GM18520 (cell line): ENCODE measurements at regions not wholly inside any gene's neighbourhood (a gene's known extent, or its start where the extent isn't known, plus 50 kb on each side); places are given as distances from the start of the nearest gene placed in this dataset.
A peak's percentile ranks its signal among the peaks of the same experiment; 100 is the strongest.
"Not testable (repeated sequence)": the region's sequence is repeated elsewhere in the genome, so short reads cannot be mapped to it uniquely, and the experiment has no call there.

Source experiments
- ATAC-seq: cut with Tn5 transposase; IDR thresholded peaks from one replicate; pipeline ENCODE4 v1.9.1; 2021; ENCODE audit not compliant: unreplicated experiment

GRCh38 chr1:120465900-120466299, 51.1 kb downstream of the NBPF8 start:
- not testable (repeated sequence) for ATAC-seq

DNA sequence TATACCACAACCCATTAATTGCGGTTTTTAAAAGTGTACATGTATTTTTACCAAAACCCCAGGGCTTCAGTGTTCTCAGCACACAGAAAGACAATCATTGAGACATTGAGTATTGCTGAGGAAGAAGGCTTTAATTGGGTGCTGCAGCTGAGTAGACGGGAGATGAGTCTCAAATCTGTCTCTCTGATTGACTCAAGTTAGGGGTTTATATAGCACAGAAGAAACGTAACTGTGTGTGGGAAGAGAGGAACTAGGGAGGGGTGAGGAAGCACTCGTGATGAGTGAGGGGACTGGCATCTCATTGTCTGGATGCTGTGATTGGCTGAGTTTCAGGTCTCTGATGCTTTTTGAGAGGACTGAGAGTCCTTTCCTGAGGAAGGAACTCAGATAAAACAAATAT, 62.8 kb downstream of the NBPF8 start:
- ATAC-seq, result not testable (repeated sequence)

DNA sequence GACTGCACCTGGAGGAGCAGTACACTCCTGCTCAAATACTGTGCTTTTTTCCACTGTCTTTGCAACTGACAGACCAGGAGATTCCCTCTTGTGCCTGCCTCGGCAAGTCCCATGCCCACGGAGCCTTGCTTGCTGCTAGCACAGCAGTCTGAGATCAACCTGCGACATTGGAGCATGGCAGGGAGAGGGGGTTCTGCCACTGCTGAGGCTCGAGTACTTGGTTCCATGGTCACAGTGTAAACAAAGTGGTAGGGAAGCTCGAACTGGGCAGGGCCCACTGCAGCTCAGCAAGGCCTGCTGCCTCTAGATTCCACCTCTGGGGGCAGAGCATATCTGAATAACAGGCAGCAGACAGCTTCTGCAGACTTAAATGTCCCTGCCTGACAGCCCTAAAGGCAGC, 63.6 kb downstream of the NBPF8 start:
- not testable (repeated sequence) for ATAC-seq

DNA sequence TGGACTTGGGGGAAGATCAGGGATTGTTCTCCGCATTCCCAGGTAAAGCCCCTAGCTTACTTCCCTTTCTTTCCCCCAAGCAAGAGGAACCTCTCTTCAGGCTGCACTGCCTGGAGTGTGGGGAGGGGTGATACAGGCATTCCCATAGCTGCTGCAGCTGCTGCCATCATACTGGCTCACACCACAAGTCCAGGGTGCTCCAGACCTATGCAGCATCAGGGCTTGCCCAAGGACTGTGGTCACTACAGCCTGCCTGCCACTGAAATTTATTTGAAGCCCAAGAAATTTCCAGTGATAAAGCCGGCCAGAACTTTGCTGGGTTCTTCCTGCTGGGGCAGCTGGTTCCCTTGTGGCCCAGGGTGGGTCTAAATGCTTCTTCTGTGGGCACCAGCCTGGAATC, 72.7 kb downstream of the NBPF8 start:
- not testable (repeated sequence) for ATAC-seq

- not testable (repeated sequence) for ATAC-seq
Measured at GRCh38 chr1:120489217-120489616, 74.4 kb downstream of the NBPF8 start.

DNA sequence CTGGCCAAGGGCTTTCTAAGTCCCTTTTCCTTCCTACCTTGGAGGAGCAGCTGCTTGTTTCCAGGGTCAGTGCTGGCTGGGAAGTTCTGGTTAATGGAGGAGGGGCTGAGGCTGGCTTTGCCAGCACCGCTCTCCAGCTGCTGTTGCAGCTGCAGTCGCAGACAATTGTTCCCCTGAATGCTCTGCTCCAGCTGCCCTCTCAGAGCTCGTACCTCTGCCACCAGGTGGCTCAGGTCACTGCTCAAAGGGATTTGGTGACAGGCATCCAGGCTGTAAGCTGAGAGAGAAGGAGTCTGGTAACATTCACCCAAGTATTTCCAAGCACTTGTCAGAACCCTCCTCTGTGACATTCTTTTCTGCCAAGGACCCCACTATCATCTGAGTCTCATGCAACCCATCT, 82.3 kb downstream of the NBPF8 start:
- not testable (repeated sequence) for ATAC-seq

- ATAC-seq, result not testable (repeated sequence)
Measured at GRCh38 chr1:120503284-120503683, 88.4 kb downstream of the NBPF8 start.

GRCh38 chr1:120506352-120506751, 91.5 kb downstream of the NBPF8 start:
- not testable (repeated sequence) for ATAC-seq

DNA sequence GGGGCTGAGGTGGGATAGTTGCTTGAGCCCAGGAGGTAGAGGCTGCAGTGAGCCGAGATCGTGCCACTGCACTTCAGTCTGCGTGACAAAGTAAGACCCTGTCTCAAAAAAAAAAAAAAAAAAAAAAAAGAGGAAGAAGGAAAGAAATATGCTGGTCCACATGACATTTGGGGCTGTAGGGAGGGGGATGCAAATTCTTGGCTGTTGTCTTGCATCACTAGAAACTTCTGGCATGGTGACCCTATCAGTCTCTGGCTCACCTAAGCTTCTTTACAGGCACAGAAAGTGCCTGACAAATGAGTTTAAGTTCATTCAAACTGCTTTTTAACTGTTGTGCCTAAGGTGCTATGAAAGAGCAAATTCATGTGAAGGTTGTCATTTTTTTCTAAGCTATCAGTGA, 93.5 kb downstream of the NBPF8 start:
- ATAC-seq, result not testable (repeated sequence)

DNA sequence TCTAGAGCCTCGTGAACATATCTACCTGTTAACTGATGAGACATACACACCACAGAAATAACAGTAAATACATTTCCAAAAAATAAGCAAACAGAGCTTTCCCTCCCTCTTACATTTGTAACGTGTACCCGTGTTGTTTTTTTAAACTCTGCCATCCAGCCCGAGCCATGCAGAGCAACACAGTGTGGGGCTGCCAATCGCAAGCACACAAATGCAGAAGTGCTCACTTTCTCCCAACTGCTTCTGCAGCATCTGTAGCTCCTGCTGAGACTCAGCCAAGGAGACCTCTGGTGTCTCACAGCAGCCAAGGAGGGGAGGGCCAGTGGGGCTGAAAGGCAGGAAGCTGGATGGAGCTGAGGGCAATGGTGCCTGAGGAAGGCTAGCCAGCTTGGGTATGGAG, 94.4 kb downstream of the NBPF8 start:
- not testable (repeated sequence) for ATAC-seq

DNA sequence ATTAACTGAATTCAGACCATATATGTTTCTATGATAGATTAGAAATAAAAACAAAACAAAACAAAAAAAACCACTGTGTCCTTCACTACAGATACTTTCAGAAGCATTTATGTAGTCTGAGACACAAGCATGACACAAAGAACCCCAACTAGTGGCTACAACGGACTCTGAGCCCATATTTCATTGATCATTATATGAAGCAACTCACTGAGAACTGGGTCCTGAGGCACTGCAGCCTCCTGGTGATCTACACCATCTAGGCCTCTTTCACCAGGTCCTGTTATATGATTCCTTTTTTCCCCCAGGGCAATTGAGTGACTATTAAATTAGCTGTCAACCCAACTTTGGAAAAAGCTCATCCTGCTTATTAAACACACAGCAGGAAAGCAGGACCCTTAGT, 98.3 kb downstream of the NBPF8 start:
- not testable (repeated sequence) for ATAC-seq

DNA sequence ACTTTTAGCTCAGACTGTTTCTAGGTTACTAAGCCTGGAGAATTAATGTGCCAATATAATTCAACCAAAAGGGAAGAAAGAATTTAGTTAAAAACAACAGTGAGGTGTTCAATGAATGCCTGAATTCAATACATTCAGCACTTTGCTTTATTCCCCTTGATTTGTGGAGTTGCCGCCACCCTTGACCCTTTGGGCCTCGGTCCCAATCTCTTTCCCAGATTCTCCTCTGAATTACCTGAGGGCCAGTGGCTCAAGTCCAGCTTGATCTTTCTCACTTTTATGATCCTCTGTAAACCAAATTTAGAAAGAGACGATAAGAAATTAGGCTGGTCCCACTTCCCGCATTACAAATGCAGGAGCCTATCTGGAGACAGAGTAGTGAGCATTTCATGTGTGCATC, 98.7 kb downstream of the NBPF8 start:
- ATAC-seq, result not testable (repeated sequence)

DNA sequence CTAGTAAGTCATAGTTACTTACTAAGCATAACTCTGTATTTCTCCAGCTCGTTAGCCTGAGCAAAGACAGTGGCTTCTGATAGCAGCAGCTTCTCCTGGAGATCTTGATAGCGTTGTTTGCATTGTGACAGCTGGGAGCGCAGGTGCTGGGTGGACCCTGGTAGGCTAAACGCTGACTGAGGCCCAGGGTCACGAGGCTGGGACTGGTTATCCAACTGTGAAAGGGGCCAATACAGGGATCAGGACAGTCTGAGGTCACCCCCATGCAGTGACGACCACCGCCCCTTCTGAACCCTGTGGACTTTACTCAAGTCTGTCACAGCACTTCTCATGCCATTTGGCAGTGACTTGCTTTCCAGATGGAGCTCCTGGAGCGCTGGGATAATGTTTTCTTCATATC, 104.4 kb downstream of the NBPF8 start:
- ATAC-seq, result not testable (repeated sequence)

DNA sequence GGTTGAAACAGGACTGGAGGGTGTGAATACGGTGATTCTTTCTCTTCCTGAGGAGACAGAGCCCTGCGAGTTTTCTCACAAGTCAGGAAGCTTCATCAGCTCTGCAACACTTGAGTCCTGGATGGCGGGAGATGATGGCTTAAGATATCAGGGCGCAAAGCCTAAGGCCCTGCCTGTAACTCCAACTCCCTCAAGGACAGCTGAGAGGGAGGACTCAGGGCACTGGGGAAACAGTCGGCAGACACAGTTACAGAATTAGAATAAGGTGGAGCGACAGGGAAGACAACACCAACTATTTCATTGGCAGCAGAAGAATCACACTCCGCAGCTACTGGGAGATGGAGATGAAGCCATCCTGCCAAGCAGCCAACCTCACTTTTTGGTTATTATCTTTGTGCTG, 109.6 kb downstream of the NBPF8 start:
- not testable (repeated sequence) for ATAC-seq

GRCh38 chr1:120525386-120525785, 110.6 kb downstream of the NBPF8 start:
- not testable (repeated sequence) for ATAC-seq

- not testable (repeated sequence) for ATAC-seq
Measured at GRCh38 chr1:120529475-120530089, 114.7 kb downstream of the NBPF8 start.

- ATAC-seq, result not testable (repeated sequence)
Measured at GRCh38 chr1:120531455-120531854, 116.6 kb downstream of the NBPF8 start.

DNA sequence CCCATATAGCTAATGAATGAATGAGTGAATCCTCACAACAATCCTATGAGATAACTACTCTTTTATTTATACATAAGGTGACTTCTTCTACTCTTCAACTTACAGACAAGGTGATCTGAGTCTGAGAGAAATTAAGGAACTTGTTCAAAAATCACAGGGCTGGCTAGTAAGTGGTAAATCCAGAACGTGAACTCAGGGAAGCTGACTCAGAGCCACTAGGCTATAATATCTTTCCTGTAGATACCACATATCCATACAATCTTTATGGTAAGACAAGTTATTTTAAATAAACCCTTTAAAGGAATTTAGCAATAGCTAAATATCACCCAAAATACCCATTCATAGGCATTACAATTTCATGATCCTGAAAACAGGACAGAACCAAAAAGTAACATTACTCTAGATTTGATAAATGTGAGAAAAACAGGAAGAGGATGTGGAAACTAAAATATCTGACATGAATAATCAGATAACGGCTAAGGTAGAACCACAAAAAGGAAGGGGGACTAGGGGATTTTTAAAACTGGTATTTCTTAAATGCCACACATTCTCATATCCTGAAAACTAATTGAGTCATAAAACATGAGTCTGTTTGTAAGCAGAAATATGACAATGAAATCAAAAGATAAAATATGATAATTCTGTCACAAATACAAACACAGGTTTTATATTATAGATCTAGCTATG, 119.7 kb downstream of the NBPF8 start:
- peak; percentile 48 for ATAC-seq

DNA sequence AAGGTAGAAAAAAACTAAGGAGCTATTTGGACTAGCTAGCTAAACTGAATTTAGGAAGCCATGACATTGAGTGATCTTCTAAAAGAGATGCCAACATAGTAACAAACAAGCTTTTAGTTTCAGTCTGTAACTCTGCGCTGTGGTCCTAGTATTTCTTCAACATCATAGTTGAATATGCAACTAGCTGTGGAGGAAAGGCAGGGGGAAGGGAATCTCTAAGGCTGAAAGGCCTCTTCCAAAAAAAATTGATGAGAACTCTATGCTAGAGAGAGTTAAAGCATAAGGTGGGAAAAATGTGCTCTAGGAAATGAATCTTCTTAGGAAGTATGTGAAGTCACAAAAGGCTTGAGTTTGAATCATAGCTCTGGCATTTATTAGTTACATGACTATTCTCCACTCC, 120.2 kb downstream of the NBPF8 start:
- ATAC-seq, result peak; percentile 45

GRCh38 chr1:120541394-120541793, 126.6 kb downstream of the NBPF8 start:
- ATAC-seq, result not testable (repeated sequence)

DNA sequence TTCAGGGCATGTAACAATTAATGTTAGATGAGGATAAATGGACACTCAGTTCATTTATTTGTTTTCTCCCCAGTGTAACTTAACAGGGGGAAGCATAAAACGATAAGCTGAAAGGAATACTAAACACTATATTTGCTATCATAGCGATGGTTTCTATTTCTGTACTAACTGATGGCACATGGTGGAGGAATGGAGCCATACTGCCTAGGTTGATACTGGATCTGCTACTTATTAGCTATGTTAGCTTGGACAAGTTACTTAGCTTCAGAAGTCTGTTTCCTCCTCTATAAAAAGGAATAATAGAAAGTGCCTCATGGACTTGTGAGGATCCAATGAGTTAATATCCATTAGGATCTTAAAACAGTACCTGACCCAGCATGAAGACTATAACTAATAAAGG, 127.5 kb downstream of the NBPF8 start:
- not testable (repeated sequence) for ATAC-seq

- ATAC-seq, result not testable (repeated sequence)
Measured at GRCh38 chr1:120542940-120543339, 128.1 kb downstream of the NBPF8 start.

DNA sequence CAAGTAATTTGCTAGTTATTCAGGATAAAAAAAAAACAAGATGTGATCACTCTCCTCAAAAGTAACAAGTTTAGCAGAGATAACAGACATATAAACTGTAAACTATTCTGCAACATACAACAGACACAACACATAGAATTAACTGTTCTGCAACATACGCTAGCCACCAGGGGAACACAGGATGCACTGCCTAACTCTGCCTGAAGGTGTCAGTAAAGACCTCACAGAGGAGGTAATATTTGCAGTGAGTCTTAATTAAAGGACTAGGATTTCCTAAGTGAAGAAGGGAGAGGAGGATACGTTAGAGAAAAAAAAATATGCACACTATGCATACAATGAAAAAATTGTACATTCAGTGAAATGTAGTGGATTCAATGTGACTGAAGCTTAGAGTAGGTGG, 129.6 kb downstream of the NBPF8 start:
- peak; percentile 78 for ATAC-seq
